HG03565 (cell line): ENCODE measurements at regions not wholly inside any gene's neighbourhood (a gene's known extent, or its start where the extent isn't known, plus 50 kb on each side); places are given as distances from the start of the nearest gene placed in this dataset.
A peak's percentile ranks its signal among the peaks of the same experiment; 100 is the strongest.
"Not testable (repeated sequence)": the region's sequence is repeated elsewhere in the genome, so short reads cannot be mapped to it uniquely, and the experiment has no call there.

Experiments used
- ATAC-seq: cut with Tn5 transposase; IDR thresholded peaks from one replicate; pipeline ENCODE4 v1.9.1; 2021; ENCODE audit warnings: mild to moderate bottlenecking, moderate library complexity; ENCODE audit not compliant: unreplicated experiment

- no peak for ATAC-seq
Measured at GRCh38 chr4:110837896-110838450, 215.1 kb upstream of the PITX2 start.

GRCh38 chr4:110840221-110840654 lies 217.4 kb upstream of the PITX2 start:
- no peak for ATAC-seq

- ATAC-seq = no peak
Measured at GRCh38 chr4:110848787-110849186, 225.9 kb upstream of the PITX2 start.

- ATAC-seq = no peak
Measured at GRCh38 chr4:110849461-110849860, 226.6 kb upstream of the PITX2 start.

GRCh38 chr4:110850461-110851442 lies 227.9 kb upstream of the PITX2 start:
- ATAC-seq = no peak

- ATAC-seq = no peak
Measured at GRCh38 chr4:110851989-110852388, 229.1 kb upstream of the PITX2 start.

- ATAC-seq = no peak
Measured at GRCh38 chr4:110852793-110853192, 229.9 kb upstream of the PITX2 start.

- ATAC-seq = no peak
Measured at GRCh38 chr4:110853242-110853641, 230.4 kb upstream of the PITX2 start.

GRCh38 chr4:110854021-110854678 lies 231.3 kb upstream of the PITX2 start:
- ATAC-seq = no peak

- no peak for ATAC-seq
Measured at GRCh38 chr4:110860125-110860524, 237.2 kb upstream of the PITX2 start.

GRCh38 chr4:110860901-110861300 lies 238.0 kb upstream of the PITX2 start:
- ATAC-seq = no peak

GRCh38 chr4:110865611-110866259 lies 242.9 kb upstream of the PITX2 start:
- no peak for ATAC-seq

GRCh38 chr4:110867251-110867960 lies 244.5 kb upstream of the PITX2 start:
- ATAC-seq = peak; percentile 61

GRCh38 chr4:110867981-110868720 lies 245.3 kb upstream of the PITX2 start:
- no peak for ATAC-seq

GRCh38 chr4:110869114-110869513 lies 246.2 kb upstream of the PITX2 start:
- no peak for ATAC-seq

- peak; percentile 74 for ATAC-seq
Measured at GRCh38 chr4:110869862-110870572, 247.1 kb upstream of the PITX2 start.

GRCh38 chr4:110876214-110876613 lies 253.3 kb upstream of the PITX2 start:
- ATAC-seq = not testable (repeated sequence)

GRCh38 chr4:110876866-110877265 lies 254.0 kb upstream of the PITX2 start:
- ATAC-seq = no peak

- no peak for ATAC-seq
Measured at GRCh38 chr4:110877778-110878370, 255.0 kb upstream of the PITX2 start.
